ENCODE measurements at regions not wholly inside any gene's neighbourhood (a gene's known extent, or its start where the extent isn't known, plus 50 kb on each side); places are given as distances from the start of the nearest gene placed in this dataset.

GRCh38 chr6:124877468-124877867, 84.8 kb upstream of the RNF217 start:
- TF ChIP-seq CTCF (IDR thresholded peaks at IDR 0.05), result no peak
- H3K27ac Mint-ChIP-seq (ENCODE audit: unreplicated experiment), result no peak overlapping the region
- no peaks in the 10 kb centered on the region for H3K9me3 Mint-ChIP-seq (ENCODE audit: unreplicated experiment)
- peaks cover 17% of the 10 kb centered on the region for H3K4me1 Mint-ChIP-seq (ENCODE audit: unreplicated experiment)
- no peak overlapping the region for H3K4me3 Mint-ChIP-seq (ENCODE audit: unreplicated experiment)
- H3K36me3 Mint-ChIP-seq (ENCODE audit: unreplicated experiment), result no peaks in the 10 kb centered on the region
- DNase-seq (ENCODE audit: extremely low spot score, unreplicated experiment), result no peak
- H3K27me3 Mint-ChIP-seq (ENCODE audit: unreplicated experiment), result no peaks in the 10 kb centered on the region

GRCh38 chr6:124879110-124879991, 82.9 kb upstream of the RNF217 start:
- no peak overlapping the region for H3K27ac Mint-ChIP-seq (ENCODE audit: unreplicated experiment)
- H3K4me3 Mint-ChIP-seq (ENCODE audit: unreplicated experiment), result no peak overlapping the region
- peaks cover 31% of the 10 kb centered on the region for H3K4me1 Mint-ChIP-seq (ENCODE audit: unreplicated experiment)
- no peak for TF ChIP-seq CTCF (IDR thresholded peaks at IDR 0.05)
- no peaks in the 10 kb centered on the region for H3K36me3 Mint-ChIP-seq (ENCODE audit: unreplicated experiment)
- no peak for DNase-seq (ENCODE audit: extremely low spot score, unreplicated experiment)
- no peaks in the 10 kb centered on the region for H3K27me3 Mint-ChIP-seq (ENCODE audit: unreplicated experiment)
- H3K9me3 Mint-ChIP-seq (ENCODE audit: unreplicated experiment), result no peaks in the 10 kb centered on the region

- Mint-ChIP-seq H3K9me3 (ENCODE audit: unreplicated experiment) (no peaks in the 10 kb centered on the region), H3K27me3 (ENCODE audit: unreplicated experiment) (no peaks in the 10 kb centered on the region), H3K27ac (ENCODE audit: unreplicated experiment) (no peak overlapping the region), H3K4me3 (ENCODE audit: unreplicated experiment) (no peak overlapping the region), H3K36me3 (ENCODE audit: unreplicated experiment) (no peaks in the 10 kb centered on the region), H3K4me1 (ENCODE audit: unreplicated experiment) (peaks cover 32% of the 10 kb centered on the region)
- TF ChIP-seq CTCF (IDR thresholded peaks at IDR 0.05), result no peak
- DNase-seq (ENCODE audit: extremely low spot score, unreplicated experiment), result no peak
Measured at GRCh38 chr6:124879992-124880355, 82.3 kb upstream of the RNF217 start.

GRCh38 chr6:124881898-124882578, 80.2 kb upstream of the RNF217 start:
- Mint-ChIP-seq H3K27ac (ENCODE audit: unreplicated experiment) (peak overlapping the region; percentile 87), H3K36me3 (ENCODE audit: unreplicated experiment) (no peaks in the 10 kb centered on the region), H3K4me1 (ENCODE audit: unreplicated experiment) (peaks cover 34% of the 10 kb centered on the region), H3K27me3 (ENCODE audit: unreplicated experiment) (no peaks in the 10 kb centered on the region), H3K4me3 (ENCODE audit: unreplicated experiment) (peak overlapping the region; percentile 38), H3K9me3 (ENCODE audit: unreplicated experiment) (no peaks in the 10 kb centered on the region)
- DNase-seq (ENCODE audit: extremely low spot score, unreplicated experiment), result no peak
- TF ChIP-seq CTCF (IDR thresholded peaks at IDR 0.05), result no peak
